ENCODE measurements at regions not wholly inside any gene's neighbourhood (a gene's known extent, or its start where the extent isn't known, plus 50 kb on each side); places are given as distances from the start of the nearest gene placed in this dataset.

- no peaks in the 10 kb centered on the region for H3K36me3 ChIP-seq (ENCODE audit: control insufficient read depth, insufficient read depth, low read length)
- ChIA-PET CTCF (no interaction called here), POLR2A (no interaction called here)
- no peak overlapping the region for H3K4me3 ChIP-seq (ENCODE audit: low read depth, low read length)
- H3K27me3 ChIP-seq (ENCODE audit: control insufficient read depth, insufficient read depth, low read length) = no peaks in the 10 kb centered on the region
- no peak for TF ChIP-seq CTCF (IDR thresholded peaks at IDR 0.05; ENCODE audit: insufficient read depth, low read depth, low read length)
- DNase-seq (ENCODE audit: low read depth) = no peak
Observed at GRCh38 chr14:97411938-97412612, 614.9 kb downstream of the VRK1 start.

DNA sequence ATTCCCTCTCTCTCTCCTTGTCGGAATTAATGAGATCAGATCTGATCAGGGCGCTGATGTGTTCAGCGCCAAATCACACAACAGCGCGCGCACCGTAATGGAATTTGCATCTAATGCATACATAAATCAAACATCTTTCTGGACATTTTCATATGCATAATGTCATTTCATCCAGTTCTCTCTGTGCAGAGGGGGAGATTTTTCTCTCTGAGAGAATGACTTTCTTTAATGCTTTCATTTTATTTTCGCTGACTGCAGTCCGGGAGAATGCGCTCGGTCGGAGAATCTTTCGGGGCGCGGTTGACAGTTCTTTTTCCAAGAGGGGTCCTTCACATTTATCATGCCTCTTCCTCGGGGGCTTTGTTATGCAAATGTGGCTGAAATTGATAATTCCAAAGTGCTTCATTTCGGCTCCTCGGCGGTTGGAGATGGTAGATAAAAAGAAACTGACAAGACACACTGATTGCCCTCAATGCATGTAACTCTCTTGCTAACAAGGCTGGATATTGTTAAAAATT lies 615.9 kb downstream of the VRK1 start:
- Histone ChIP-seq H3K36me3 (ENCODE audit: control insufficient read depth, insufficient read depth, low read length) (no peaks in the 10 kb centered on the region), H3K4me3 (ENCODE audit: low read depth, low read length) (no peak overlapping the region), H3K27me3 (ENCODE audit: control insufficient read depth, insufficient read depth, low read length) (no peaks in the 10 kb centered on the region)
- TF ChIP-seq CTCF (IDR thresholded peaks at IDR 0.05; ENCODE audit: insufficient read depth, low read depth, low read length) = no peak
- CTCF ChIA-PET = no interaction called here
- POLR2A ChIA-PET = no interaction called here
- DNase-seq (ENCODE audit: low read depth) = no peak

DNA sequence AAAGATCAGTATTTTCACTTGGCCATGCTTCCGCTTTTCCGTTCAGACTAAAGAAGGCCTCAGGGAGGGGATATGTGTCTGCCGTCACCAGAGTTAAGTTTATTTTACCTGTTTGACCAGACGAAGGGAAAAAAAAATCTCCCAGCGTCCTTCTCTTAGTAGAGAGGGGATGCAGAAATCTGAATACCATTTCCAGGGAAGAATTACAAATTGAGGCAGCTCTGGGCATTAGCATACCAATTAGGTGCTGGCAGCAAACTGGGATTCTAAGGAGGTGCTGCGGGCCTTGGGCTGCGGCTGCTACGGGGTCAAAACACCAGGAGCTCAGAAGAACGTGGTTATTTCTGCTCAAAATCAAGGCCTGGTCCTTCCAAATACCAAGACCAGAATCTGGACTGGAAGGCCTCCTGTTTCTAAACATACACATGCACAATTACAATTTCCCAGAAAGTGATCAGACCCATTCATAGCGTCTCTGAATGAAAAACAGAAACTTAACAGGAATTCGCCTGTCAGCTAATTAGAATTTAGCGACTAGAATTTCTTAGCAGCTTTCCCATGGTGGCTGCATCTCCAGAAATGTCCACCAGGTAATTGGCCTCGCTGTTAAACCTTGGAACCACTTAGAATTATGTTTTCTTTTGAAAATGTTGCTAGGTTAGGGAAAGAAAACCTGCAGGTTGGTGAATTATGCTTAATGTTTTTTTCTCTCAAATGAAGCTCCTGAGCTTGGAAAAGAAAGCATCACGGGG lies 617.0 kb downstream of the VRK1 start:
- POLR2A ChIA-PET = no interaction called here
- DNase-seq (ENCODE audit: low read depth) = no peak
- Histone ChIP-seq H3K36me3 (ENCODE audit: control insufficient read depth, insufficient read depth, low read length) (no peaks in the 10 kb centered on the region), H3K27me3 (ENCODE audit: control insufficient read depth, insufficient read depth, low read length) (no peaks in the 10 kb centered on the region), H3K4me3 (ENCODE audit: low read depth, low read length) (no peak overlapping the region)
- TF ChIP-seq CTCF (IDR thresholded peaks at IDR 0.05; ENCODE audit: insufficient read depth, low read depth, low read length) = no peak
- CTCF ChIA-PET = no interaction called here

DNA sequence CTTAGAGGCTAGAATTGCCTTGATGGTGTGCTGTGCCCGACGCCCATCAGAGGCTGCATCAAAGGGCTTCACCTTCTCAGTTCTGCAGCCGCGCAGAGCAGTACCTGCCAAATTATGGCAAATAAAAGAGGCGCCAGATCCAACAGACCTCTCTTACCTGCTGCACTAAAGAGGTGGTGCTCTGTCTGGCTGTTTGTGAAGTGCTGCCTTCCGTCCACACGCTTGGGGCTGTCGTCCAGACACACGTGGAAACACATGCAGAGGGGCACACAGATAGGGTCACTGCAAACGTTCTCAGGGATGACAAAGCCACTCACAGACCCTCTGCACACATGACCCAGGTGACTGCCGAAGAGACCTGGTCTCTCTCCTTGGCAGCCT lies 617.5 kb downstream of the VRK1 start:
- TF ChIP-seq CTCF (IDR thresholded peaks at IDR 0.05; ENCODE audit: insufficient read depth, low read depth, low read length) = no peak
- POLR2A ChIA-PET = no interaction called here
- H3K36me3 ChIP-seq (ENCODE audit: control insufficient read depth, insufficient read depth, low read length) = no peaks in the 10 kb centered on the region
- CTCF ChIA-PET = no interaction called here
- H3K4me3 ChIP-seq (ENCODE audit: low read depth, low read length) = no peak overlapping the region
- no peaks in the 10 kb centered on the region for H3K27me3 ChIP-seq (ENCODE audit: control insufficient read depth, insufficient read depth, low read length)
- no peak for DNase-seq (ENCODE audit: low read depth)

DNA sequence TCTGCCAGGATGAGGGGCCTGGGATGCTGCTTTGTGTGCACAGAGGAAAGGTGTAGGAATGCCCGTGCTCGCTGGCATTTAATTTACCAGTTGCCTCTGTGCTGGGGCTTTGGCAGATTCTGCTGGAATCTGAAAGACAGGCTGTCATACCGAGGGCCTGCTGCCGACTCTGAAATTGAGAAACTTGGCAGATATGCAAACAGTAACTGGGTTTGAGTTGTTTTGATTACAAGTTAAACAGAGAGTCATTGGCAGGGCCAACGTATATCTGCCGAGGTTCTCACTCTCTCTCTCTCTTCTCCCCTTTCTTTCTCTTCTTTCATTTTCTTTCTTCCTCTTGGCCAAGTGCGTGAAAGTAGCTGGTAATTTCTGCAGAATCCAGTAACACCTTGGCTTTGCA lies 618.7 kb downstream of the VRK1 start:
- DNase-seq (ENCODE audit: low read depth) = no peak
- H3K36me3 ChIP-seq (ENCODE audit: control insufficient read depth, insufficient read depth, low read length) = no peaks in the 10 kb centered on the region
- H3K4me3 ChIP-seq (ENCODE audit: low read depth, low read length) = no peak overlapping the region
- no peak for TF ChIP-seq CTCF (IDR thresholded peaks at IDR 0.05; ENCODE audit: insufficient read depth, low read depth, low read length)
- ChIA-PET POLR2A (no interaction called here), CTCF (no interaction called here)
- H3K27me3 ChIP-seq (ENCODE audit: control insufficient read depth, insufficient read depth, low read length) = no peaks in the 10 kb centered on the region
